HG02943 (cell line): ENCODE measurements at regions not wholly inside any gene's neighbourhood (a gene's known extent, or its start where the extent isn't known, plus 50 kb on each side); places are given as distances from the start of the nearest gene placed in this dataset.

Source experiments
- ATAC-seq: cut with Tn5 transposase; IDR thresholded peaks from one replicate; pipeline ENCODE4 v1.9.1; 2021; ENCODE audit warnings: mild to moderate bottlenecking, low read depth, moderate library complexity; ENCODE audit not compliant: unreplicated experiment

GRCh38 chr6:159100395-159101182, 55.8 kb upstream of the TAGAP start:
- no peak for ATAC-seq

DNA sequence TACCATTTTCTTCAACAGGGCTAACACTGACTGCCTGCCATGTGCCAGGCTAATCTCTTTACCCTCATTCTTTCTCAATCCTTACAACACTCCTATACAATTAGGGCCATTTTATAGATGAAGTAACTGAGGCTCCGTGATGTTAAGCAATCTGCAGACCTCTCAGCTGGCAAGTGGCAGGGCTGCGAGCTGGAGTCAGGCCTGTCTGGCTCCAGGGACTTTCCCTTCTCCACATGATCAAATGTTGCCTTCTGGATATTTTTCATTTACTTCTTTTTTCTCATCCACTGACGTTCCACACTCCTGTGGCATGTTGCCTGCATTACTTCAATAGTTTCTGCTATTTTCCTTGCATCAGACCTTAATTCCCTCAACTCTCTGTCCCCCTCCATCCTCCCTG, 55.2 kb upstream of the TAGAP start:
- ATAC-seq, result no peak

- ATAC-seq, result no peak
Observed at GRCh38 chr6:159099276-159099675, 54.5 kb upstream of the TAGAP start.

GRCh38 chr6:159098636-159099106, 53.9 kb upstream of the TAGAP start:
- ATAC-seq, result no peak

GRCh38 chr6:159097256-159097655, 52.5 kb upstream of the TAGAP start:
- no peak for ATAC-seq

DNA sequence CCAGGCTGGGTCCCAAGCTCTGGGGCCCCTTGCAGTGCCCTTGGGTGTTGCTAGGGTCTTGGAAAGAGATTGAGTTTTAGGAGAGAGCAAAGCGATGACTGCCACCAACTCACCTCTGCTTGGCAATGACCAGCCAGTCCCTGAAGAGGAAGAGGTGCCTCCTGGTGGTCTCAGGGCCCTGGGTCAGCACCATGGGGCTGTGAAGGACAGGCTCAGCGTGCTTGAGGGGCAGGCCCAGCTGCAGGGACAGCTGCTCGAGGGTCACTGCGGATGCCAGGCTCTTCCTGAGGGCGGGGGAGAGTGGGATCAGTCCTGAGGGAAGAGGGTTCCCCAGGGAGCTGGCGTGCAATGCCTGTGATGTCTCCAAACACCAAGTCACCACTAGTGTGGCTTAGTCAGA, 50.8 kb upstream of the TAGAP start:
- no peak for ATAC-seq

DNA sequence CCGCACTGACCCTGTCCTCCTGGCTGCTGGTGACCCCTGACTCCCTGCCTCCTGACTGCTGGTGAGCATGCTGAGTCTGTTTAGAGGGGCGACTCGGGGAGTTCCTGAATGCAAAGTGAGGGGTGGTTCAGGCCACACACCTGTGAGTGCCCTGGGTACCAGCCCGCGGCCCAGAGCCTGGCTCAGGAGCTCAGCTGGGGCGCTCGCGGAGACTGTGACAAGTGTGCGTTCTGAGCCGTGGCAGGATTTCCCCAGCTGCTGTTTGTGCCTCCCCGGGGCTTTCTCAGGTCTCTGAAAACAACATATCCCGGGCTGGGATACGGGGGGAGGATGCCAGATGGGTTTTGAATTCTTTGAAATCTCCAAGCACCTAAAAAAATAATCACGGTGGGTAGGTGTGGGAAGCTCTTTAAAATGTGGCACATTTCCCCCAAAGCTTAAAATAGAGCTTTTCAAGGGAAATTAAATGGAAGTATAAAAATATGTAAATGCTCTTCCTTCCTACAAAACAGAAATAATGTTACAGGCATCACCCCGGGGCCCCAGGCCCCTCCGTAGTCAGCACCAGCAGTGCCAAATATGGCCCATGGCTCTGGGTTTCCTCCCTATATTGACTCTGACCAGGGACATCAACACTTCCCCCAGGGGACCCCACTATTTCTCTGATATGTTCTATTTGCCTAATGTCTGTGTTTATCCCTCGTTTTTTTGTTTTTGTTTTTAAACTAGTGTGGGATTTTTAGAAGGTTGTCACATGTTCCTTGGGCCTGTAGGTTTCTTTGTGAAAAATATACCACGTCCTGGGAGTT, 49.9 kb upstream of the TAGAP start:
- no peak for ATAC-seq
